GM12873 (cell line): ENCODE measurements at regions not wholly inside any gene's neighbourhood (a gene's known extent, or its start where the extent isn't known, plus 50 kb on each side); places are given as distances from the start of the nearest gene placed in this dataset.

Experiments
- CTCF ChIP-seq: IDR thresholded peaks from 2 replicates; pipeline ENCODE4 v1.5.1; 2012; ENCODE audit warnings: low read depth, mild to moderate bottlenecking, moderate library complexity, low read length, control low read depth; ENCODE audit not compliant: insufficient read depth; ENCODE audit errors: missing control alignments

DNA sequence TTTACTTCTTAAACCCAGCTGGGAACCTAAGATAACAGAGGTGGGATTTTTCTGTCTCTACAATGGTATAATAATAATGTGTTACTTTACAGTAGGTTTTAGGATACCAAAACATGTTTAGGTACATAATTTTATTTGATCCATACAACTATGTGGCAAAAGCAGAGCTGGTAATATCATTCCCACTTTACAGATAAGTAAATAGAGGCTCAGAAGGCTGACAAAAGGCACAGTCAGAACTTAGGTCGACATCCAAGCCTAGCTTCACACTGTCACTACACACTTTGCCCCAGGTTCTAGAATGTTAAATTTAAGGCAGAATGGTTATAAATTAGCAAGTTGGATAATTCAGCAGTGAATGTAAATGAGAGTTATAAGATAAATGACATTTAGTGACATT, 189.6 kb upstream of the PARD3B start:
- TF ChIP-seq CTCF = no peak

GRCh38 chr2:204356151-204356641, 189.1 kb upstream of the PARD3B start:
- no peak for TF ChIP-seq CTCF

DNA sequence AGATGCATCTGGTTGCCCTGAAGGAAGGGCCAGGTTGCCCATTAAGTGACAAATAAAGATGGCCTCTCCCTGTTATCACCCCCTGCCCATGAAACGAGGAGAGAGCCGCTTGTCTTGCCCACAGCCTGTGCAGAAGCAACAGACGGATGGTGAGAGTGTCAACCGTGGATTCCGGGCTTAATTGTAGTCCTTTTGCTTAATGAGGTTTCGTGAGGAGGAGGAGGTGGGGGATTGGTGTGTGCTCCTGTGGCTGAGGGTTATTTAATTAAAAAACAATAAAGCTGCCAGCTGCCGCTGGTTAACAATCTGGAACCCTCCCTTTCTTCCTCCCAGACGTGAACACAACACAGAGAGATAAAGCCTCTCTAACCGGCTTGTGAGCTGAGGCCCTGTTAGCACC, 188.0 kb upstream of the PARD3B start:
- no peak for TF ChIP-seq CTCF

- TF ChIP-seq CTCF = no peak
Observed at GRCh38 chr2:204359076-204359475, 186.2 kb upstream of the PARD3B start.

DNA sequence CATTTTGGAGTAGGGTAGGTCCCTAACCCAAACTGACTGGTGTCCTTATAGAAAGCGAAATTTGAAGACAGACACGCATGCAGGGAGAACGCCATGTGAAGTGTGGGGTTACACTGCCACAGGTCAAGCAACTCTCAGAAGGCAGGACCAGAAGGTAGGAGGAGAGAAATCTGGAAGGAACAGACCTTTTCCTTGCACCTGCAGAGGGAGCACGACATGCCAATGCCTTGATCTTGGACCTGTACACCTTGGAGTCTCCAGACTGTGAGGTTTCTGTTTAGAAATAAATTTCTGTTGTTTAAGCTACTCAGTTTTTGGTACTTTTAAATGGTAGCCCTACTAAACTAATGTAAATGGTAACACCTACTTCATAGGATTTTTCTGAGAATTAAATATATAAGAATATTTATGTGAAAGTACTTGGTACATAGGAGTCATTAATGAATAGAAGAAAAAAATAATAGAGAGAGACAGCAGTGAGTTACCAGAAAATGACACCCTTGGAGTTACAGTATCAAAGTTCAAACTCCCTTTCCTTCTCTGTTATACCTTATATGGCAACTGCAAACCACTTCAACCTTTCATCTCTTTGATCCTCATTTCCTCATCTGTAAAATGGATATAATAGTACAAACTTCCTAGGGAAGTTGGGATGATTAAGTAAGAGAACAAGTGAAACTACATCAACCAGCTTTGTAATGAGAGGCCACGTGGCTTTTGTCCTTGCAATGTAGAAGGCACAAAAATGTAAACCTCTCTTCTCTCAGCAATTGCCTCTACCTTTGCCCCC, 184.9 kb upstream of the PARD3B start:
- TF ChIP-seq CTCF = no peak

DNA sequence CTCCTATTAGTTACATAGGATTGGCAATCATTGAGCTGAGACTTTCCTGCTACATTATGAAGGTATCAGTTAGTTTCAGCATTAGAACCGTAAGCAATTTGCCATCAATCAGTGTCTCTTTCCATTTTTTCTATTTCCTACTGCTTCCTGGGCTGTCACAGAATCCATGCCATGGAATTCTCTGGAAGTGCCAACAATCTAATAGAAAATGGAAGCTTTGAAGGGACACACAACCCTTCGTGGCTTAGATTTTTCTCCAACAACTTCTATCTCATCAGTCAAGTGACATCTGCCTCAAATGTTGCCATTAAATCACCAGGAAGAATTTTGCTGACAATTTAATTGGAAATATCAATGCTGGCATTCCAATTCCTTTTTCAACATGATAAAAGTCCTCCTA, 183.5 kb upstream of the PARD3B start:
- no peak for TF ChIP-seq CTCF

GRCh38 chr2:204362581-204362980, 182.7 kb upstream of the PARD3B start:
- TF ChIP-seq CTCF = no peak
